ENCODE measurements at regions not wholly inside any gene's neighbourhood (a gene's known extent, or its start where the extent isn't known, plus 50 kb on each side); places are given as distances from the start of the nearest gene placed in this dataset.

DNA sequence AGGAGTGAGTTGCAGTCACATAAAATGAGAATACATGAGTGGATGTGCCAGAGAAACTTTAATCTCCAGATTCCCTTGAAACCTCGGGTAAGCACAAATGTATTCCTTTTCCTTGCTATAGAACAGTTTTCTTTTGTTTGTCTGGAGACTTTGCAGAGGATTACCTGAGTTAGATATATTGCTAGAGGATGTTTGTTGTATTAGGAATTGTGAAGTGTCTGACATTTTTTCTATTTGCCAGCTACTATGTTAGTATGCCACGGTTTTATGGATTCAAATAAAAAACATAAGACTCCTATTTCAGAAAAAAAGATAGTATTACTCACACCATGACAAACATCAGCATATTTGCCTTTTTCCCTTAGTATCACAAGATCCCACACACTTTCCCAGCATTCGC, 844.9 kb upstream of the SLITRK5 start:
- TF ChIP-seq EZH2phosphoT487 (IDR thresholded peaks at IDR 0.05; ENCODE audit: low read depth, severe bottlenecking, unreplicated experiment), result no peak
- no peak for TF ChIP-seq EZH2 (IDR thresholded peaks at IDR 0.05; ENCODE audit: borderline replicate concordance)
- TF ChIP-seq, protein P1, sequence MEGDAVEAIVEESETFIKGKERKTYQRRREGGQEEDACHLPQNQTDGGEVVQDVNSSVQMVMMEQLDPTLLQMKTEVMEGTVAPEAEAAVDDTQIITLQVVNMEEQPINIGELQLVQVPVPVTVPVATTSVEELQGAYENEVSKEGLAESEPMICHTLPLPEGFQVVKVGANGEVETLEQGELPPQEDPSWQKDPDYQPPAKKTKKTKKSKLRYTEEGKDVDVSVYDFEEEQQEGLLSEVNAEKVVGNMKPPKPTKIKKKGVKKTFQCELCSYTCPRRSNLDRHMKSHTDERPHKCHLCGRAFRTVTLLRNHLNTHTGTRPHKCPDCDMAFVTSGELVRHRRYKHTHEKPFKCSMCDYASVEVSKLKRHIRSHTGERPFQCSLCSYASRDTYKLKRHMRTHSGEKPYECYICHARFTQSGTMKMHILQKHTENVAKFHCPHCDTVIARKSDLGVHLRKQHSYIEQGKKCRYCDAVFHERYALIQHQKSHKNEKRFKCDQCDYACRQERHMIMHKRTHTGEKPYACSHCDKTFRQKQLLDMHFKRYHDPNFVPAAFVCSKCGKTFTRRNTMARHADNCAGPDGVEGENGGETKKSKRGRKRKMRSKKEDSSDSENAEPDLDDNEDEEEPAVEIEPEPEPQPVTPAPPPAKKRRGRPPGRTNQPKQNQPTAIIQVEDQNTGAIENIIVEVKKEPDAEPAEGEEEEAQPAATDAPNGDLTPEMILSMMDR (IDR thresholded peaks at IDR 0.05; ENCODE audit: poor library complexity), result no peak
- WGBS (ENCODE audit: low lambda C conversion rate, missing lambda C conversion rate), result 59% methylated on average over 3 of the region's 3 CpGs
- no peaks in the 10 kb centered on the region for H3K36me3 ChIP-seq (replicated peaks; ENCODE audit: insufficient read depth, low read depth)

DNA sequence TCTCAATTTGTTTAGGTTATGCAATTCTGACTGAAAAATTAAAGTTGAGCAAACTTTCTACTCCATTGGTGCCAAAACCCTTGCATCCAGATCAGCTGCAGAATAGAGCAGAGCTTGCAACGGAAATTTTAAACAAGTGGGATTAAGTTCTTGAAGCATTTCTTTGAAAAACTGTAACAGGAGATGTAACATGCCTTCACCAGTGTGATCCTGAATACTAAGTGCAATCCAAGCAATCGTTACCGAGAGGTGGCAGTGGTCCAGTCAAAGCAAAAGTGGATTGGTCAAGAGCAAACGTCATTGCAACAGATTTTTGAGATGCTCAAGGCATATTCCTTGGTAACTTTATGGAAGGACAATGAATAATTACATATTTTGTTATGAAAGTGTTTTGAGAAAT, 841.1 kb upstream of the SLITRK5 start:
- Histone ChIP-seq H3K9me2 (replicated peaks; ENCODE audit: insufficient read depth) (no peaks in the 10 kb centered on the region), H3K36me3 (replicated peaks; ENCODE audit: insufficient read depth, low read depth) (no peaks in the 10 kb centered on the region), H3K4me1 (ENCODE audit: insufficient read depth) (no peaks in the 10 kb centered on the region), H3K79me2 (no peaks in the 10 kb centered on the region), H3K9me3 (ENCODE audit: low read depth) (no peaks in the 10 kb centered on the region), H3K27ac (no peak overlapping the region), H4K20me1 (ENCODE audit: insufficient read depth, poor library complexity, severe bottlenecking) (no peaks in the 10 kb centered on the region), H2AFZ (no peak overlapping the region), H3K27me3 (no peaks in the 10 kb centered on the region), H3K4me3 (no peak overlapping the region), H3K4me2 (no peak overlapping the region)
- TF ChIP-seq EZH2 (IDR thresholded peaks at IDR 0.05; ENCODE audit: borderline replicate concordance) (no peak), EZH2phosphoT487 (IDR thresholded peaks at IDR 0.05; ENCODE audit: low read depth, severe bottlenecking, unreplicated experiment) (no peak)
- TF ChIP-seq, protein P1 (IDR thresholded peaks at IDR 0.05; ENCODE audit: poor library complexity), result no peak
- no peak for DNase-seq (ENCODE audit: low spot score)
- 73% methylated on average over 4 of the region's 4 CpGs for WGBS (ENCODE audit: low lambda C conversion rate, missing lambda C conversion rate)

More for the DNA sequence above, 844.9 kb upstream of the SLITRK5 start:
- H3K4me1 ChIP-seq (ENCODE audit: insufficient read depth), result no peaks in the 10 kb centered on the region
- H3K4me3 ChIP-seq, result no peak overlapping the region
- no peak overlapping the region for H3K4me2 ChIP-seq
- no peaks in the 10 kb centered on the region for H3K9me3 ChIP-seq (ENCODE audit: low read depth)
- H3K27ac ChIP-seq, result no peak overlapping the region
- H2AFZ ChIP-seq, result no peak overlapping the region
- DNase-seq (ENCODE audit: low spot score), result no peak
- H3K9me2 ChIP-seq (replicated peaks; ENCODE audit: insufficient read depth), result no peaks in the 10 kb centered on the region
- H3K79me2 ChIP-seq, result no peaks in the 10 kb centered on the region
- H4K20me1 ChIP-seq (ENCODE audit: insufficient read depth, poor library complexity, severe bottlenecking), result no peaks in the 10 kb centered on the region
- no peaks in the 10 kb centered on the region for H3K27me3 ChIP-seq

DNA sequence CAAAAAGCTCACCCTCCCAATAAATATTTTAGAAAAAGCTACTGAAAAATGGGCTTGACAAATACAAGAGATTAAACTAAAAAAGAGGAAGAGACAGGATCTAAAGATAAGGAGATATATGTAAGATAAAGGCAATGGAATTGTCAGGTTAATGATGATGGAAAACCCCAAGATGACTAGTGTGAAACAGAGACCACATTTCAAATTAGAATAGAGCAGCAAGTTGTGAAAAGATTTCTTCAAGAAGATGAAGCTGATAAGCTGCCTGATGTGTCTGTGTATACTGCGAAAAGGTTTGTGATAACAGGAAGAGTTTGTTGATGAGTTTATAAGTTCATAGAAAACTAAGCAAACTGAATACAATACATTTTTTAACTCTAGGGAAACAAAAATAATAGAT, 840.1 kb upstream of the SLITRK5 start:
- no peaks in the 10 kb centered on the region for H3K4me1 ChIP-seq (ENCODE audit: insufficient read depth)
- H3K9me2 ChIP-seq (replicated peaks; ENCODE audit: insufficient read depth), result no peaks in the 10 kb centered on the region
- 68% methylated on average over 1 of the region's 1 CpG for WGBS (ENCODE audit: low lambda C conversion rate, missing lambda C conversion rate)
- no peaks in the 10 kb centered on the region for H3K36me3 ChIP-seq (replicated peaks; ENCODE audit: insufficient read depth, low read depth)
- H2AFZ ChIP-seq, result no peak overlapping the region
- TF ChIP-seq EZH2phosphoT487 (IDR thresholded peaks at IDR 0.05; ENCODE audit: low read depth, severe bottlenecking, unreplicated experiment) (no peak), EZH2 (IDR thresholded peaks at IDR 0.05; ENCODE audit: borderline replicate concordance) (no peak)
- TF ChIP-seq, protein P1 (IDR thresholded peaks at IDR 0.05; ENCODE audit: poor library complexity), result no peak
- no peak overlapping the region for H3K4me2 ChIP-seq
- H4K20me1 ChIP-seq (ENCODE audit: insufficient read depth, poor library complexity, severe bottlenecking), result no peaks in the 10 kb centered on the region
- no peaks in the 10 kb centered on the region for H3K79me2 ChIP-seq
- H3K27ac ChIP-seq, result no peak overlapping the region
- no peak overlapping the region for H3K4me3 ChIP-seq
- no peaks in the 10 kb centered on the region for H3K9me3 ChIP-seq (ENCODE audit: low read depth)
- no peaks in the 10 kb centered on the region for H3K27me3 ChIP-seq
- no peak for DNase-seq (ENCODE audit: low spot score)

Data from hepatocyte (in vitro differentiated cells).